ENCODE measurements at regions not wholly inside any gene's neighbourhood (a gene's known extent, or its start where the extent isn't known, plus 50 kb on each side); places are given as distances from the start of the nearest gene placed in this dataset.
"Not testable (repeated sequence)": the region's sequence is repeated elsewhere in the genome, so short reads cannot be mapped to it uniquely, and the experiment has no call there.

- no peaks in the 10 kb centered on the region for H3K36me3 Mint-ChIP-seq
- H3K27ac Mint-ChIP-seq = no peak overlapping the region
- no peaks in the 10 kb centered on the region for H3K9me3 Mint-ChIP-seq
- DNase-seq (ENCODE audit: low spot score in 2 of 2) = no peak
- ATAC-seq = no peak
Observed at GRCh38 chr7:113030489-113030888, 56.1 kb downstream of the GPR85 start.

GRCh38 chr7:113026941-113027340 lies 59.7 kb downstream of the GPR85 start:
- Mint-ChIP-seq H3K9me3 (no peaks in the 10 kb centered on the region), H3K27ac (no peak overlapping the region), H3K36me3 (no peaks in the 10 kb centered on the region)
- DNase-seq (ENCODE audit: low spot score in 2 of 2) (no peak), ATAC-seq (no peak)

- not testable (repeated sequence) for DNase-seq (ENCODE audit: low spot score in 2 of 2); ATAC-seq; H3K9me3 Mint-ChIP-seq; H3K36me3 Mint-ChIP-seq; H3K27ac Mint-ChIP-seq
Observed at GRCh38 chr7:113017144-113017857, 69.3 kb downstream of the GPR85 start.

GRCh38 chr7:113015034-113015645 lies 71.5 kb downstream of the GPR85 start:
- H3K36me3 Mint-ChIP-seq = no peaks in the 10 kb centered on the region
- peaks cover 12 to 13% of the 10 kb centered on the region in 2 donors for H3K9me3 Mint-ChIP-seq
- no peak overlapping the region for H3K27ac Mint-ChIP-seq
- DNase-seq (ENCODE audit: low spot score in 2 of 2) (no peak), ATAC-seq (no peak)

GRCh38 chr7:113013761-113014449 lies 72.7 kb downstream of the GPR85 start:
- Mint-ChIP-seq H3K27ac (no peak overlapping the region), H3K9me3 (peaks cover 12 to 13% of the 10 kb centered on the region in 2 donors), H3K36me3 (no peaks in the 10 kb centered on the region)
- DNase-seq (ENCODE audit: low spot score in 2 of 2) = no peak
- ATAC-seq = no peak

- not testable (repeated sequence) for DNase-seq (ENCODE audit: low spot score in 2 of 2); ATAC-seq; H3K27ac Mint-ChIP-seq; H3K36me3 Mint-ChIP-seq
- peaks cover 12 to 15% of the 10 kb centered on the region in 2 donors for H3K9me3 Mint-ChIP-seq
Observed at GRCh38 chr7:113012862-113013261, 73.8 kb downstream of the GPR85 start.

- no peak overlapping the region for H3K27ac Mint-ChIP-seq
- no peak for ATAC-seq
- H3K9me3 Mint-ChIP-seq = peaks cover 16 to 17% of the 10 kb centered on the region in 2 donors
- DNase-seq (ENCODE audit: low spot score in 2 of 2) = no peak
- no peaks in the 10 kb centered on the region for H3K36me3 Mint-ChIP-seq
Observed at GRCh38 chr7:113010377-113010776, 76.2 kb downstream of the GPR85 start.

- Mint-ChIP-seq H3K9me3 (peaks cover 16 to 17% of the 10 kb centered on the region in 2 donors), H3K27ac (no peak overlapping the region), H3K36me3 (no peaks in the 10 kb centered on the region)
- ATAC-seq (no peak), DNase-seq (ENCODE audit: low spot score in 2 of 2) (no peak)
Observed at GRCh38 chr7:113008755-113009154, 77.9 kb downstream of the GPR85 start.

GRCh38 chr7:113004726-113005454 lies 81.7 kb downstream of the GPR85 start:
- ATAC-seq (peak in 1 of 2 donors; percentile 30), DNase-seq (ENCODE audit: low spot score in 2 of 2) (no peak)
- peaks cover 4% of the 10 kb centered on the region in 2 donors for H3K9me3 Mint-ChIP-seq
- H3K36me3 Mint-ChIP-seq = no peaks in the 10 kb centered on the region
- no peak overlapping the region for H3K27ac Mint-ChIP-seq

GRCh38 chr7:113000316-113001020 lies 86.2 kb downstream of the GPR85 start:
- ATAC-seq (no peak), DNase-seq (ENCODE audit: low spot score in 2 of 2) (no peak)
- Mint-ChIP-seq H3K27ac (no peak overlapping the region), H3K9me3 (peaks cover 0 to under 1% of the 10 kb centered on the region in 2 donors), H3K36me3 (no peaks in the 10 kb centered on the region)

- DNase-seq (ENCODE audit: low spot score in 2 of 2) = no peak
- Mint-ChIP-seq H3K27ac (no peak overlapping the region), H3K36me3 (no peaks in the 10 kb centered on the region), H3K9me3 (no peaks in the 10 kb centered on the region)
- no peak for ATAC-seq
Observed at GRCh38 chr7:112997831-112998230, 88.8 kb downstream of the GPR85 start.

GRCh38 chr7:112996331-112996871 lies 90.2 kb downstream of the GPR85 start:
- no peak for DNase-seq (ENCODE audit: low spot score in 2 of 2)
- no peak for ATAC-seq
- no peaks in the 10 kb centered on the region for H3K9me3 Mint-ChIP-seq
- H3K27ac Mint-ChIP-seq = no peak overlapping the region
- H3K36me3 Mint-ChIP-seq = no peaks in the 10 kb centered on the region

GRCh38 chr7:112995059-112995824 lies 91.4 kb downstream of the GPR85 start:
- DNase-seq (ENCODE audit: low spot score in 2 of 2) (no peak), ATAC-seq (no peak)
- Mint-ChIP-seq H3K9me3 (no peaks in the 10 kb centered on the region), H3K36me3 (no peaks in the 10 kb centered on the region), H3K27ac (no peak overlapping the region)

GRCh38 chr7:112994656-112995055 lies 92.0 kb downstream of the GPR85 start:
- no peak overlapping the region for H3K27ac Mint-ChIP-seq
- ATAC-seq = no peak

GRCh38 chr7:112990624-112991023 lies 96.0 kb downstream of the GPR85 start:
- DNase-seq (ENCODE audit: low spot score in 2 of 2) (no peak), ATAC-seq (no peak)
- no peaks in the 10 kb centered on the region for H3K9me3 Mint-ChIP-seq
- H3K27ac Mint-ChIP-seq = no peak overlapping the region
- H3K36me3 Mint-ChIP-seq = no peaks in the 10 kb centered on the region

More at GRCh38 chr7:112994656-112995055, 92.0 kb downstream of the GPR85 start:
- no peak for DNase-seq (ENCODE audit: low spot score in 2 of 2)
- no peaks in the 10 kb centered on the region for H3K9me3 Mint-ChIP-seq
- H3K36me3 Mint-ChIP-seq = no peaks in the 10 kb centered on the region

Data from activated naive CD4-positive, alpha-beta T cell treated with anti-CD3 and anti-CD28 coated beads, Interleukin-2, amount 50 U/mL, for 72 hours (primary cell).